HG02759 (cell line): ENCODE measurements at regions not wholly inside any gene's neighbourhood (a gene's known extent, or its start where the extent isn't known, plus 50 kb on each side); places are given as distances from the start of the nearest gene placed in this dataset.
"Not testable (repeated sequence)": the region's sequence is repeated elsewhere in the genome, so short reads cannot be mapped to it uniquely, and the experiment has no call there.

ENCODE experiments used
- ATAC-seq: cut with Tn5 transposase; IDR thresholded peaks from one replicate; pipeline ENCODE4 v1.9.1; 2021; ENCODE audit warnings: mild to moderate bottlenecking, moderate library complexity; ENCODE audit not compliant: unreplicated experiment

- no peak for ATAC-seq
Observed at GRCh38 chrX:139475432-139475831, 55.1 kb upstream of the F9 start.

GRCh38 chrX:139461945-139462344, 68.6 kb upstream of the F9 start:
- not testable (repeated sequence) for ATAC-seq

GRCh38 chrX:139454743-139455142, 75.8 kb upstream of the F9 start:
- ATAC-seq, result no peak

GRCh38 chrX:139448996-139449395, 81.5 kb upstream of the F9 start:
- ATAC-seq, result no peak

GRCh38 chrX:139446832-139447231, 83.7 kb upstream of the F9 start:
- ATAC-seq, result no peak

GRCh38 chrX:139429913-139430312, 100.6 kb upstream of the F9 start:
- ATAC-seq, result no peak

- no peak for ATAC-seq
Observed at GRCh38 chrX:139423186-139423585, 107.4 kb upstream of the F9 start.

- not testable (repeated sequence) for ATAC-seq
Observed at GRCh38 chrX:139398258-139398657, 132.3 kb upstream of the F9 start.

- no peak for ATAC-seq
Observed at GRCh38 chrX:139388254-139388653, 142.3 kb upstream of the F9 start.

- no peak for ATAC-seq
Observed at GRCh38 chrX:139382529-139382928, 148.0 kb upstream of the F9 start.

GRCh38 chrX:139376547-139376946, 154.0 kb upstream of the F9 start:
- not testable (repeated sequence) for ATAC-seq

- ATAC-seq, result no peak
Observed at GRCh38 chrX:139360356-139360755, 170.2 kb upstream of the F9 start.

- not testable (repeated sequence) for ATAC-seq
Observed at GRCh38 chrX:139342594-139342991, 187.9 kb upstream of the F9 start.

GRCh38 chrX:139341855-139342593, 188.5 kb upstream of the F9 start:
- ATAC-seq, result not testable (repeated sequence)

- ATAC-seq, result no peak
Observed at GRCh38 chrX:139332441-139332840, 198.1 kb upstream of the F9 start.

GRCh38 chrX:139327355-139327754, 203.2 kb upstream of the F9 start:
- ATAC-seq, result no peak

GRCh38 chrX:139324756-139325155, 205.8 kb upstream of the F9 start:
- no peak for ATAC-seq

- ATAC-seq, result not testable (repeated sequence)
Observed at GRCh38 chrX:139320661-139321354, 209.7 kb upstream of the F9 start.

- not testable (repeated sequence) for ATAC-seq
Observed at GRCh38 chrX:139306675-139307074, 223.9 kb upstream of the F9 start.

GRCh38 chrX:139304471-139304870, 226.1 kb upstream of the F9 start:
- no peak for ATAC-seq

- no peak for ATAC-seq
Observed at GRCh38 chrX:139299309-139299708, 231.2 kb upstream of the F9 start.

- ATAC-seq, result no peak
Observed at GRCh38 chrX:139298437-139298836, 232.1 kb upstream of the F9 start.
